ENCODE measurements at regions not wholly inside any gene's neighbourhood (a gene's known extent, or its start where the extent isn't known, plus 50 kb on each side); places are given as distances from the start of the nearest gene placed in this dataset.

- TF ChIP-seq CTCF (IDR thresholded peaks at IDR 0.05) (no peak), PBX3 (IDR thresholded peaks at IDR 0.05) (no peak), CHD2 (IDR thresholded peaks at IDR 0.05; ENCODE audit: low read length, partially characterized antibody) (no peak)
Measured at GRCh38 chr9:71202931-71203330, 81.5 kb upstream of the TRPM3 start.

Measured in A549 (cell line).